SK-MEL-5 (cell line): ENCODE measurements at regions not wholly inside any gene's neighbourhood (a gene's known extent, or its start where the extent isn't known, plus 50 kb on each side); places are given as distances from the start of the nearest gene placed in this dataset.
"Not testable (repeated sequence)": the region's sequence is repeated elsewhere in the genome, so short reads cannot be mapped to it uniquely, and the experiment has no call there.

Experiments used
- DNase-seq: peaks from one replicate; pipeline ENCODE4 v3.0.0-alpha.2; 2016; ENCODE audit warnings: low read depth, low spot score
- in situ Hi-C: cut with HindIII; loops from 2 replicates; pipeline ENCODE4 v1.10.0; 2016; ENCODE audit warnings: low sequenced_read_pairs, high pct_unique_total_duplicates, low pct_unique_long_range_greater_than_20kb

DNA sequence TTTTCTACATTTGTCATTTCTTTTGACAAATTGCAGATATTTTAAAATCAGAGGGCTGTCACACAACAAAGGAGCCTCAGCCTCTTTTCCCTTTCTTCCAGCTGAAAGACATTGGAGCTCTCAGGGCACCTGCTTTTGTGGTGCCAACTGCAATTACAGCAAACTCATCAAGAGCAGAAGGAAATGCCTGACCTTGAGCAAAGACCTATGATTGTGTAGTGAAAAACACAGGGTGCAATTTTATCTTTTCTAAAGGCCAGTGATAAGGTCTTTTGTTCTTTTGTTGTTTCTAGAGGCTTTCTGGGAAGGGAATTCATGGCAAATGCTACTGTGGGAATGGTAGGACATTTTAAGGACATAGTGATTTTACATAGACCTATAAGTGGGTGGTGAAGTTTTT, 214.3 kb downstream of the OXSM start:
- in situ Hi-C loops: no loop called here

DNA sequence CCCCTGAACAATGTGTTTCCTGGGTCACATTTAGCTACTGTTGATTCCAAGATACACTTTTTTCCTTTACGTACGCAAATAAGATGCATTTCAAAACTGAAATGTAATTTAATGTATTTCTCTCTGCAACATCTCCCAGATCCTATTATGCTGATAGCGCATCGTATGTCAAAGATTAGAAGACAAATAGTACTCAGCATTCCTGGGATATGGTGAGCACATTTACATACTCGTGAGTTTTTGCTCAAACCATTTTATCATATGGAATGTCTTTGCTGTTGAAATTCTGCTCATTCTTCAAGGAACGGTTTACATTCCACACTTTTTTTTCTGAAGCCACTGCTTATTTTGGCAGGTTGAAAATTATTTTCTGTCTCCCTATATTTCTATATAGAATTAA, 221.4 kb downstream of the OXSM start:
- DNase-seq: no peak
- in situ Hi-C loops: no loop called here

More for the DNA sequence above, 214.3 kb downstream of the OXSM start:
- no peak for DNase-seq

DNA sequence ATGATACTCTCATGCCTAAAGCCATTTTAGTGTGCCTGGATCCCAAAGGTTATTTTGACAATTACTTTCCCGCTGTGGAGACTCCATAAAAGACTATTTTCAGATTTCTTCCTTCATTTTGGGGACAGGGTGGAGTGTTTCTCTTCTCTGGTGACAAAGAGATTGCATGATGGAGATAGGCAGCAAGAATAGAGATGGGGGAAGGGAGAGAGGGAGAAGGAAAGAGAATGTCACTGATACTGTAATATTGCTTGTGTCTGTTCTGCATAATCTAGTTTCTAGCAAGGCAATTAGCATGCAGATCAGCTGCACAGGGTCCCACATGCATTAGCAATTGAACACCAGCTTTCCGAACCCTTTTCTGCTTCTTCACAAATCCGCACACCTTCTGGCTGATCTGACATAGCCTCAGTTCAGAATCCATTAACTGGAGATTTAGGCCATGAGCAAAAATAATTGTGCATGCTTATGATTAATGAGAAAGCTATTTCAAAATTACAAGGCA, 222.4 kb downstream of the OXSM start:
- no peak for DNase-seq
- in situ Hi-C loops: no loop called here

DNA sequence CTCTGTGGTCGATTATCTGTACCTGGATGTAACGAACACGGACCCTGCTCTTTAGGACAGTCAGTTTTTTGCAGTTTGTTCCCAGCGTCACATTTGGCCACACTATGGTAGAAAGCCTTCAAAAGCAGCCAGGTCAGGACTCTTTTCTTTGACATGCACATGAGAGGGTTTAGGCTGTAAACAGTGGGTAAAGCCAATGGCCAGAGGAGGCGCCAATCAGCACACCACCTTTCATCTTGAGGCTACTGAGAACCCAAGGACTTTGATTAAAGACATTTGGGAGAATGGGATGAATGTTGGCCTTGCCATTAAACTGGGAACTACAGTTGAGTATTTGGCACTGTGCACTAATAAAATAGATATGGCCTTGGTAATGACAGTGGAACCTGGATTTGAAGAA, 225.9 kb downstream of the OXSM start:
- in situ Hi-C loops: no loop called here
- peak; percentile 3 for DNase-seq

DNA sequence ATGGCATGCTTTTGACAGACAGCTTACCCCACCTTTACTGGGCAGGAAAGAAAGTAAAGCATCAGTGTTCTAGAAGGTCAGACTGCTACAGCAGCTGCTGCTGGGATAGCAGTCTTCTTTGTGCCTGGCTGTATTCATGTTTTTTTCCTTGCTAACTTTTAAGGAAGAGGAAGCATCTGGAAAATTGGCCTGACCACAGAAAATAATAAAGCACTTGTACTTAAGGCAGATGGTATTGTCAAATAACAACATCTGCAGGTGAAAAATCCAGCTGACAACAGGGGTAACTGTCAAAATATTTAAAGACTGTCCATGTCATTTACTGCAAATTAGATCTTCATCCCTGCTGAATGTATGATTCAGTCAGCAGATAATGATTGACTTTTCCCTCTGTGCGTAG, 229.0 kb downstream of the OXSM start:
- in situ Hi-C loops: no loop called here
- no peak for DNase-seq

DNA sequence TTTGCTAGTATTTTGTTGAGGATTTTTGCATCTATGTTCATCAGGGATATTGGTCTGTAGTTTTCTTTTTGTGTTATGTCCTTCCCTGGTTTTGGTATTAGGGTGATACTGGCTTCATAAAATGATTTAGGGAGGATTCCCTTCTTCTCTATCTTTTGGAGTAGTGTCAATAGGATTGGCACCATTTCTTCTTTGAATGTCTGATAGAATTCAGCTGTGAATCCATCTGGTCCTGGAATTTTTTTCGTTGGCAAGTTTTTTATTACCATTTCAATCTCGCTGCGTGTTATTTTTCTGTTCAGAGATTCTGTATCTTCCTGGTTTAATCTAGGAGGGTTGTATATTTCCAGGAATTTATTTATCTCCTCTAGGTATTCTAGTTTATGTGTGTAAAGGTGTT, 234.3 kb downstream of the OXSM start:
- DNase-seq, in situ Hi-C loops: not testable (repeated sequence)

DNA sequence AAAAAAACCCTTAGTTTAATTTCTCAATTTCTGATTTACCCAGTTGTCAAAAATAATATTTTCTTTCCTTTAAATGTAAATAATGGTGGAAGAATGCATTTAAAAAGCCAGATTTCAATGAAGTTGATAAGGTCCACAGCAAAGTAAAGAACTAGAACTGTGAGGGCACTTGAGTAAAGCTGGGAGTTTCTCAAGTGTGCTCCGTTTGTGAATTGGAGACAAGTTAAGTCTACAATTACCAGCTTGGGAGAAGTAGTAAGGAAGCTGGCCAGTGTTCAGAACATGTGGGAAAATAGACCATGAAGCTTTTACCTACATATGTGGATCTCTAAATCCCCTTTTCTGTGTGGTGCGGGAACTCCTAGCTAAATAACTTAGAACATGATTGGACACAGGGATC, 239.4 kb downstream of the OXSM start:
- no peak for DNase-seq
- in situ Hi-C loops: no loop called here

DNA sequence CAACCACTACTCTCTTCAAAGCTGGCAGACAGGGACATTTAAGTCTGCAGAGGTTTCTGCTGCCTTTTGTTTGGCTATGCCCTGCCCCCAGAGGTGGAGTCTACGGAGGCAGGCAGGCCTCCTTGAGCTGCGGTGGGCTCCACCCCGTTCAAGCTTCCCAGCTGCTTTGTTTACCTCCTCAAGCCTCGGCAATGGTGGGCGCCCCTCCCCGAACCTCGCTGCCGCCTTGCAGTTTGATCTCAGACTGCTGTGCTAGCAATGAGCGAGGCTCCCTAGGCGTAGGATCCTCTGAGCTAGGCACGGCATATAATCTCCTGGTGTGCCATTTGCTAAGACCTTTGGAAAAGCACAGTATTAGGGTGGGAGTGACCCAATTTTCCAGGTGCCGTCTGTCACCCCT, 252.2 kb downstream of the OXSM start:
- DNase-seq, in situ Hi-C loops: not testable (repeated sequence)

DNA sequence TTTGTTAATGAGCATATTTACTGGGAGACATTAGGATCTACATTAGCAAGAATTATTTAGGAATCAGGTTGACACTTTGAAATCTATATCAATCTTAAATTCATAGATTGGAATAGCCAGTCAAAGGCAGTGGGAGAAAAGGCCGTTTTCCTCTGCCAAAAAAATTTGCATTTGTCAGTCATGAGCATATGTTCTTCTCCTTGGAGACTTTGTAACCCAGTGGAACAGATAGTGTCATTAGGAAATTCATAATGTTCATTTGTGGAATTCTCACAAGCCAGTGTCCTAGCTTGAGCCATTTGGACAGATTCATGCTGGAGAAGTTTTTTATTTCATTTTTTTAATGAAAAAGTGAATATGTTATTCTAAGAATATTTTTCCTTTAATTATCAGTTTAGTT, 260.1 kb downstream of the OXSM start:
- in situ Hi-C loops: no loop called here
- no peak for DNase-seq

DNA sequence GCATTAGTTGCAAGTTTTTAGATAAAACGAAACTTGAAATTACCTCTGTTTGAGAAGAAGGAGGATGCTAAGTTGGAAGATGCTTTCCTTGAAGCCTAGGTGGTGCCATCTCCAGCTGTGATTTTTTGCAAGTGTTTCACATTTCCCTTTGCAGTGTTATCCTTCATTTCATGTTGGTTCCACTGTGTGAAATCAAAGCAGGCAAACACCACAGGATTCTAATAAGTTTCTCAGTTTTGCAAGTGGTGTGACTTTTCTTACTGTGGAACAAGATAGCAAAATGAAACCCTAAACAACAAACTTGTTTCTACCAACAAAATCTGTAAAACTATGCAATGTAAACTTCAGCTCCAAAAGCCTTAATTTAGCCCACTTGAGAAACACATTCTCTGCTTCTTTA, 260.9 kb downstream of the OXSM start:
- in situ Hi-C loops: no loop called here

DNA sequence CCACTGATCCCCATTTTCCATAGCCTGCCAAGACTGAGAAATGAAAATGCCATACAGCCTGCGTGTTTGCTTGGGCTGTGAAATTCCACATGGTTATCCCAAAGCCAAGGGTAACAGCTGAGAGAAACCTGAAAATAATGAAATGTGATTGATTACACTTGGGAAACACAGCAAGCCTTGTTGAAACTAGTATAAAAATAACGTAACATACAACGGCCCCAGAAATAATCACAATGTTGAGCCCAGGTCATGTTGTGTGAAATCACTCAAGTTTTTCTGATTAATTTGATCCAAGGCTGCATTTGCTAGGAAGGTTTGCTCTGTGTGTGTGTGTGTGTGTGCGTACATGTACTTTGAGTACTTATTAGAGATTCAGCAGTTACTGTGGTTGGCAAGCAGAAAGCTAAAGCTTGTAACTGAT, 269.0 kb downstream of the OXSM start:
- in situ Hi-C loops: no loop called here
- DNase-seq: no peak

More for the DNA sequence above, 260.9 kb downstream of the OXSM start:
- DNase-seq: no peak

DNA sequence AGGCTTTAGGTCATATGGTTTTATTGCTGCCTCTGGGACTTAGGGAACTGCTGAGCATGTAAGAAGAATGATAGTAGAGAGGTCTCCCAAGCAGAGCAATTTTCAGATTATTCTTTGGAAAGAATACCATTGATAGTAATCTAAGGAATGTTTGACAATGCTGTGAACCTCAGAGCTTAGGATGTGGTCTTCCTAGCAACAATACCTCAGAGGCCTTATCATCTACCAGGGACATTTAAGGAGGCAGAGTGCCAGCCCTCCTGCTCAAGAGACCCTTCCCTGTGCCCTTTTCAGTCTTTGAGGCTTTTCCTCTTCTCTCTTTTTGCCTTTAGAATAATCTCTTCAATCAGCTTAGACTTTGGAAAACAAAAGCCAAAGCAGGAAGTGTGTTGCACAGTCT, 272.1 kb downstream of the OXSM start:
- in situ Hi-C loops: no loop called here
- DNase-seq: no peak

DNA sequence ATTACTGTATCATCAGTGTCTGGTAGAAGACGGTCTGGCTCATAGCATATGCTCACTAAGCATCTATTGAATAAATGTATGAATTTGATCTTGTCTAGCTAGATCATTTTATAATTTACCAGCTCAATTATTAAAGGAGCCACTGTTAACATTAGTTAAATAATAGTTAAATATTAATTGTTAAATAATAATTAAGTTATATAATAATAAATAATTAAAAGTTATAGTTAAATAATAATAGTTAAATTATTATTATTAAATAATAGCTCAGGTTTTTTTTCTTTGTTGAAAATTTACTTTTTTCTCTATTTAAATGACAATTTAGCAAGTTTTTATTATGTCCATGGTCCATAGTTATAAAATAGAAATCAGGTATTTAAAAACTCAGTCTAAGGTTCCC, 274.4 kb downstream of the OXSM start:
- in situ Hi-C loops: no loop called here
- DNase-seq: no peak

DNA sequence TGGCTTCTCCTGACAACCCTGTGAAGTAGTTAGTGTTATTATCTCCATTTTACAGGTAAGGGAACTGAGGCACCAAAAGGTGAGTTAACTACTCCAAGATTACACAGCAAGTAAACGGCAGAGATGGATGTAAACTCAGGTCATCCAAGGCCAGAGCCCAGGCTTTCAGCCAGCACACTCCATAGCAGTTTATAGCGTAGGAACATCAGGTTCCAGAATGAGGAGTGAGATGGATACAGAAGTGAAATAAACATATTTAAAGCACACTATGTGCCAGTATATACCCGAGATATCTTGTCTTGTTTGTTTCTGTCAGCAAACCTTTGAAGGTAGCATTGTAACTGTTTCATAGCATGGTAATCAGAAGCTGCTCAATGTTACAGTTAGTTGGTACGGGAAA, 279.0 kb downstream of the OXSM start:
- in situ Hi-C loops: no loop called here
- no peak for DNase-seq

DNA sequence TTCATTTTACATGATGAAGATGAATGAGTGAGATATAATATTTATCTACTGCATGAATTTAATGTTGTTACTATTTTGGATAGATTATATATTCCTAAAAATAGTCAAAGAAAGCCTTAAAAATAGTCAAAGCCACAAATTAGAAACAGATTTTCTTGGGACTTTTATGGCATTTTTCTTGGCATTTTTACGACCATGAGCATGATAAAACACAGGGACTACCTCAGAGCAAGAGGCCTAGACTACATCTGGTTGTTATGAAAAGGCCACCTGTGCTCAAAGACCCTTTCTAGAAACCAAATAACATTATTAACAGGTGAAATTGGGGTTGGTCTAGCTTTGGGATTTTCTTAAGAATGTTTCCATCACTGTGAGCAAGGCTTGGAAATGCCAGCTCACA, 281.0 kb downstream of the OXSM start:
- in situ Hi-C loops: no loop called here
- no peak for DNase-seq

DNA sequence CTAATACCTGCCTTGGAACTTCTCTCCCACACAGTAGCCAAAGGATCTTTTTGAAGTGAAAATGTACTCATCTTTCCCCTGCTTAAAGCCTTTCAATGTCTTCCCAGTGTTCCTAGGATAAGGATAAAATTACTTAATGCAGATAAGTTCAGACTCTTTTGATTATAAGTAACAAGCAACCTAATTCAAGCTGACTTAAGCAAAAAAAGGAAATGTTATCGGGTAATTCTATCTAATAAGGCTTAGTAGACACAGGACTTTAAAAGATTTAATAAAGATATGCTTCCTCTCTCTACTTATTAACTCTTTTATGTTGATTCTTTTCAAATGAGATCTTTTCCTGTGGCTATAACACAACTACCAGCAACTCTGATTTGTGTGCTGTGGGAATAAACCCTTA, 284.2 kb downstream of the OXSM start:
- no peak for DNase-seq
- in situ Hi-C loops: no loop called here

DNA sequence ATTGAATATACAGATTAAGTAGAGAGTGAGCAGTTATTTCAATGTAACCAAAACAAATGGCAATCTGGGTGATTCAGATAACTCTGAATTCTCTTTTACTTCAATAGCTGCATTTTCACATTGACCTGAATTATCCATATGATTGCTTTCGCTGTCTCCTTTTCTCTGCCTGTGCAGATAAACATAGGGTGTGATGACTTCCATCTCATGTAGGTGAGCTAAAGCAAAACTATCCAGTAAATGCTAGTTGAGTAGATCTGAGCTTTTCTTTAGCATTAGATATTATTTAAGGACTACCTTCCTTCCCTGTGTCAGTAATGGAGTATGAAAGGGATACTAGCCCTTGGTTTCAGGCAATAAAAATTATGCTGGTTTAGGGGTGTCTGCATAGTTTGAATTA, 288.6 kb downstream of the OXSM start:
- DNase-seq: no peak
- in situ Hi-C loops: no loop called here

DNA sequence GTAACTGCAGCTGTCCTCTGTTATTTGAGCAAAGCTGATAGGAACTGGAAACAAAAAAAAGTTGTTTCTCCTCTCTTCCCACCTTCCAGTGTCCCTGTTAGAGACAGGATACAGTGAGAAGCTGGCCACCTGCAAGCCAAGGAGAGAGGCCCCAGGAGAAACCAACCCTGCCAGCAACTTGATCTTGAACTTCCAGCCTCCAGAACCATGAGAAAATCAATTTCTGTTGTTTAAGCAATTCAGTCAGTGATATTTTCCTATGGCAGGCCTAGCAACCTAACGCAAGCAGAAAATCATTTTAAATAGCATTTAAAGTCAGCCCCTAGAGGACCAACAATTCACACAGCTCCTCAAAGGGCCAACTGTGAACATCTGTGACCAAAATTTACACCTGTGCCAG, 291.3 kb downstream of the OXSM start:
- DNase-seq: no peak
- in situ Hi-C loops: no loop called here

DNA sequence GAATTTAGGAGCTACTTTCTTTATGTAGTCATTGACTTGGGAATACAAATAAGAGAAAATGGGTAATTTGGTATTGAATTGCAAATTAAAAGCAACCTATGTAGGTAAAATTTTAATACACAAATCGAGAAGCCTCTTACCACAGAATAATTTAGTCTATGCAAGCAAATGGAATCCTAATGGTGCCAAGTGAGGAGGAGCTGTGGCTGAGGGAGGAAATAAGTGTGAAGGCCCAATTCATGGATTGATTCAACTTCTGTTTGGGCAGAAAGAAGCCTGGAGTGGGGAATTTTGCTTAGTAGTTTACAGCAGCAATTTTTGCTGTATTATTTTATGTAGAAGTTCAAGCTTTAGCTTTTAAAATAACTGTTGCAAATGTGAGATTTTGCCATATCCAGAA, 291.9 kb downstream of the OXSM start:
- in situ Hi-C loops: no loop called here

DNA sequence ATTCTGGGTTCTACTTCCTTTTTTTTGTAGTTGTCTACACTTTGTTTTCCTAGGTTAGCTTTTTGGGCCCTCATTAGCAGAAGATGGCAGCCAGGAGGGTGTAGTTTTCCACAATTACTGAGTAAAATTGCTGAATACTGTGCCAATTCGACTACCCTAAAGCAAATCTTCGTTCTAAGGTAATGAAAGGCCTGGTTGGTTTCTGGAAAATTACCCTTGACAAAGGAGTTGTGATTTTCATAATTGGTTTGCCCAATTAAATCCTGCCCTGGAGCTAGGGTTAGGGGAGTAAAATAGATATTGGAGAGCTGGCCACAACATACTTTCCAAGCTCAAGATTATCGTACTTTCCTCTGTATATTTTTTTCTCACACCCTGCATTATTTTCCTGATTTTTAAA, 293.0 kb downstream of the OXSM start:
- in situ Hi-C loops: no loop called here
- no peak for DNase-seq

More for the DNA sequence above, 291.9 kb downstream of the OXSM start:
- no peak for DNase-seq
